BJ (cell line): ENCODE measurements at regions not wholly inside any gene's neighbourhood (a gene's known extent, or its start where the extent isn't known, plus 50 kb on each side); places are given as distances from the start of the nearest gene placed in this dataset.

Experiments used
- CTCF ChIA-PET: fragments of 350-600 bp; formaldehyde crosslinking; extraction: SDS; loops from one replicate; lab custom pipeline; 2021; ENCODE audit warnings: antibody characterized with exemption, inconsistent platforms; lab: Yijun Ruan, JAX
- POLR2A ChIA-PET: fragments of 300-600 bp; sonication (Branson Sonifier 250); formaldehyde crosslinking; extraction: SDS; loops from one replicate; lab custom pipeline; 2021; ENCODE audit warnings: antibody characterized with exemption; lab: Charles Lee
- DNase-seq: peaks from one replicate; pipeline ENCODE4 v3.0.0-alpha.2; 2011; ENCODE audit warnings: low read depth
- H3K27me3 ChIP-seq: 2 replicates; pipeline ENCODE4 v1.6.0; 2011; ENCODE audit warnings: low read length; ENCODE audit not compliant: control insufficient read depth, insufficient read depth
- H3K36me3 ChIP-seq: 2 replicates; pipeline ENCODE4 v1.5.1; 2011; ENCODE audit warnings: low read length; ENCODE audit not compliant: control insufficient read depth, insufficient read depth
- H3K4me3 ChIP-seq: 2 replicates; pipeline ENCODE4 v1.5.1; 2011; ENCODE audit warnings: low read depth, mild to moderate bottlenecking, control low read depth, low read length
- CTCF ChIP-seq: IDR thresholded peaks from 2 replicates; pipeline ENCODE4 v1.5.1; 2011; ENCODE audit warnings: low read depth, mild to moderate bottlenecking, control low read depth, inconsistent platforms, low read length, moderate library complexity; ENCODE audit not compliant: insufficient read depth

GRCh38 chr2:145860083-145860482 lies 1340.2 kb upstream of the ZEB2 start:
- Histone ChIP-seq H3K27me3 (no peaks in the 10 kb centered on the region), H3K4me3 (no peak overlapping the region), H3K36me3 (no peaks in the 10 kb centered on the region)
- no peak for DNase-seq
- ChIA-PET CTCF (interaction anchor here (1.8 kb wide), 1 partner anchor 13 kb away, joined by 4 read pairs; no protein-coding TSS in a partner anchor), POLR2A (no interaction called here)
- no peak for TF ChIP-seq CTCF

DNA sequence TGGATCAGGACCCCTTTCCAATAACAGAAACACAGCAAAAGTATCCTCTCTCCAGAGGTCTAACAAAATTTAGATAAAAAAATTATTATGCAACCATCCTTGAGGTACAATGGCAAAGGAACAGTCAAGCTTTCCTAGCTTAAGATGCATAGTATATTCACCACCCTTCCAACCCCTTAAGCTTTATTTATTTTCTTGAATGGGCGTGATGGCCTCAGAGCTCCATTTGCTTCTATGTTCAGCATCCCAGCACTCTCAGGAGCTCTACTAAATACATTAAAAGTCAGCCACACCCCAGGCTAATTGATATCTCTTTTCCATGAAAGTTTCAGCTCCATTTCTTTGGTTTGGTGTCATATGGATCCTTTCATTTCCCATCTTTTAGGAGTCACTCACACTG lies 1335.2 kb upstream of the ZEB2 start:
- no peaks in the 10 kb centered on the region for H3K36me3 ChIP-seq
- no peak for TF ChIP-seq CTCF
- no peak for DNase-seq
- POLR2A ChIA-PET, result no interaction called here
- CTCF ChIA-PET, result no interaction called here
- no peak overlapping the region for H3K4me3 ChIP-seq
- H3K27me3 ChIP-seq, result no peaks in the 10 kb centered on the region

DNA sequence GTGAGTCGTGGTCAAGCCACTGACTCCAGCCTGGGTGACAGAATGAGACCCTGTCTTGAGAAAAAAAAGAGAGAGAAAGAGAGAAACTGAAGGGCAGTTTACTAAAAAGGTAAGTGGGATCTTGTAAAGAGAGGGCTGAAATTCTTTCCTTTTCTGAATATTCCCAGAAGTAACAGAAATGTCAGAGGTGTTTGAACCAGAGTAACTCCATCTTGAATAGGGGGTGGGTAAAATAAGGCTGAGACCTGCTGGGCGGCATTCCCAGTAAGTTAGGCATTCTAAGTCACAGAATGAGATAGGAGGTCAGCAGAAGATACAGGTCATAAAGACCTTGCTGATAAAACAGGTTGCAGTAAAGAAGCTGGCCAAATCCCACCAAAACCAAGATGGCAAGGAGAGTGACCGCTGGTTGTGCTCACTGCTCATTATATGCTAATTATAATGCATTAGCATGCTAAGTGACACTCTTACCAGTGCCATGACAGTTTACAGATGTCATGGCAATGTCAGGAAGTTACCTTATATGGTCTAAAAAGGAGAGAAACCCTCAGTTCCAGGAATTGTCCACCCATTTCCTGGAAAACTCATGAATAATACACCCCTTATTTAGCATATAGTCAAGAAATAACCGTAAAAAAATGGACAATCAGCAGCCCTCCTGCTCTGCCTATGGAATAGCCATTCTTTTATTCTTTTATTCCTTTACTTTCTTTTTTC lies 1334.3 kb upstream of the ZEB2 start:
- POLR2A ChIA-PET, result no interaction called here
- CTCF ChIA-PET, result interaction anchor here (1.8 kb wide), 1 partner anchor 9 kb away, joined by 4 read pairs; no protein-coding TSS in a partner anchor
- no peak overlapping the region for H3K4me3 ChIP-seq
- no peak for TF ChIP-seq CTCF
- H3K27me3 ChIP-seq, result no peaks in the 10 kb centered on the region
- no peaks in the 10 kb centered on the region for H3K36me3 ChIP-seq
- no peak for DNase-seq

DNA sequence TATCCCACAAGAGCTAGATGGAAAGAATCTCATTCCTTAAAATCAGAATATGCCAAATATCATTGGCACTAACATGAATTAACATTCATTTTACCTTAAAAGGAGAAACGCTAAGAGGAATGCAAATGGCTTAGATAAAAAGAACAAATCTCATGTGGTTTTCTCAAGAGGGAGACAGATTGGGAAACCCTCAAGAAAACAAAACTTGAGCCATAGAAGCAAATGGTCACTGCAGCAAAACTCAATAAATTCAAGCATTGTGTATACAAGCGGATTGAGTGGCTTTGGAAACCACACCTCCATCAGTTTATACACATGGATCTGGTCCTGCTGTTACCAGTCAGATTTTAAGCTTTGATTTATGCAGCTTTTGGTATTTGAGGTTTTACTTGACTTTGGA lies 1331.8 kb upstream of the ZEB2 start:
- Histone ChIP-seq H3K4me3 (no peak overlapping the region), H3K36me3 (no peaks in the 10 kb centered on the region), H3K27me3 (no peaks in the 10 kb centered on the region)
- ChIA-PET POLR2A (no interaction called here), CTCF (no interaction called here)
- no peak for TF ChIP-seq CTCF
- DNase-seq, result no peak

DNA sequence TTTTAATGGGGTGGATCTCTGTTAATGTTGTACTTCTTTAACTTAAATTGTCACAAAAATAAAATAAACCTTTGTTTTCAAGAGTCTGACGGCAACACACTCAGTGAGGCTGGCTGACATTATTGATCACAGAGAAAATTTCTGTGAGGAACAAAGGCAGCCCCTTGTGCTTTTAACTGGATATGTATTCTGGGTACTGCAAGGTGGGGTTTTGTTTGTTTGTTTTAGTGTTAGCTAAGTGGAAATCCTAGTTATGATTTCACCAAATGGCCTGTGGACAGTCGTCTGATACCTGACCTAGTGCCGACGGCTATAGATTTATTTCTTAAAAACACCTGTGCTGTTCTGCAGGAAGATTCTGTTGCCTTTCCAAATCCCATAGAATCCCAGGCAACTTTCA lies 1329.5 kb upstream of the ZEB2 start:
- no peak overlapping the region for H3K4me3 ChIP-seq
- H3K36me3 ChIP-seq, result no peaks in the 10 kb centered on the region
- no peak for DNase-seq
- CTCF ChIA-PET, result no interaction called here
- no peaks in the 10 kb centered on the region for H3K27me3 ChIP-seq
- POLR2A ChIA-PET, result no interaction called here
- TF ChIP-seq CTCF, result no peak
